Prostate gland (tissue), 2 donors: ENCODE measurements at regions not wholly inside any gene's neighbourhood (a gene's known extent, or its start where the extent isn't known, plus 50 kb on each side); places are given as distances from the start of the nearest gene placed in this dataset.
"Not testable (repeated sequence)": the region's sequence is repeated elsewhere in the genome, so short reads cannot be mapped to it uniquely, and the experiment has no call there.

Experiments used
- DNase-seq: peaks from one replicate; pipeline ENCODE4 v3.0.0-alpha.2; 2019; ENCODE audit warnings: low spot score
- H3K27ac ChIP-seq, 2 donors: fragments of 200-600 bp; sonication (generic); 2 replicates each; pipeline ENCODE4 v1.5.1; 2017 to 2019
- H3K27me3 ChIP-seq: fragments of 200-600 bp; sonication (generic); replicated peaks from 2 replicates; pipeline ENCODE4 v1.5.1; 2019; ENCODE audit not compliant: insufficient read depth
- H3K36me3 ChIP-seq, 2 donors: fragments of 200-600 bp; sonication (generic); 1 replicate in 1 of 2; 2 replicates in 1 of 2; pipeline versions ENCODE4 v1.5.1 to v1.8.1; 2017 to 2019
- H3K4me1 ChIP-seq: fragments of 200-600 bp; sonication (generic); replicated peaks from 2 replicates; pipeline ENCODE4 v1.5.1; 2019
- H3K4me3 ChIP-seq, 2 donors: fragments of 200-600 bp; sonication (generic); 2 replicates each; pipeline ENCODE4 v1.5.1; 2017 to 2019
- H3K9me3 ChIP-seq: fragments of 200-600 bp; sonication (generic); 2 replicates; pipeline ENCODE4 v1.5.1; 2017
- CTCF ChIP-seq, 4 experiments: fragments of 200-600 bp in 2 of 4; fragments of 450-650 bp in 2 of 4; sonication (generic) in 2 of 4; IDR thresholded peaks; 1 replicate in 3 of 4; 2 replicates in 1 of 4; pipeline ENCODE4 v1.5.1; 2016 to 2019; ENCODE audit warnings: antibody characterized with exemption in 4 of 4, mild to moderate bottlenecking in 2 of 4, moderate library complexity in 2 of 4
- POLR2A ChIP-seq: fragments of 450-650 bp; IDR thresholded peaks from one replicate; pipeline ENCODE4 v1.6.1; 2016; ENCODE audit warnings: antibody characterized with exemption, mild to moderate bottlenecking
- POLR2AphosphoS5 ChIP-seq: sonication (generic); formaldehyde crosslinking; IDR thresholded peaks from one replicate; pipeline ENCODE4 v1.6.1; 2017; ENCODE audit warnings: antibody characterized with exemption
- WGBS: methylation state at CpG from one replicate; pipeline ENCODE4 v1.1.5; 2018; 5-methylcytosine and 5-hydroxymethylcytosine counted together
- intact Hi-C: fragments of 100-400 bp; cut with DNase I; formaldehyde crosslinking; loops from one replicate; pipeline ENCODE4 v1.14.2; 2022

GRCh38 chr17:63042256-63042812, 76.3 kb downstream of the TANC2 start:
- intact Hi-C loops: no loop called here
- H3K27me3 ChIP-seq: no peaks in the 10 kb centered on the region
- no peaks in the 10 kb centered on the region for H3K9me3 ChIP-seq
- H3K27ac ChIP-seq: no peak overlapping the region
- no peak for DNase-seq
- TF ChIP-seq POLR2A (no peak), POLR2AphosphoS5 (no peak), CTCF (IDR thresholded peaks at IDR 0.05) (no peak)
- no peaks in the 10 kb centered on the region for H3K36me3 ChIP-seq
- no peak overlapping the region for H3K4me3 ChIP-seq
- WGBS: 26% methylated on average over 2 of the region's 2 CpGs
- no peaks in the 10 kb centered on the region for H3K4me1 ChIP-seq

- H3K4me3 ChIP-seq, H3K27ac ChIP-seq, H3K36me3 ChIP-seq, intact Hi-C loops, H3K27me3 ChIP-seq, H3K4me1 ChIP-seq, DNase-seq, H3K9me3 ChIP-seq: not testable (repeated sequence)
- 93% methylated on average over 2 of the region's 2 CpGs for WGBS
Measured at GRCh38 chr17:63057560-63057959, 91.5 kb downstream of the TANC2 start.

GRCh38 chr17:63066158-63066813, 100.3 kb downstream of the TANC2 start:
- no peak for DNase-seq
- Histone ChIP-seq H3K4me3 (no peak overlapping the region), H3K27ac (no peak overlapping the region), H3K27me3 (no peaks in the 10 kb centered on the region), H3K36me3 (no peaks in the 10 kb centered on the region), H3K4me1 (no peaks in the 10 kb centered on the region), H3K9me3 (no peaks in the 10 kb centered on the region)
- 87% methylated on average over 4 of the region's 4 CpGs for WGBS
- intact Hi-C loops: no loop called here
- TF ChIP-seq CTCF (IDR thresholded peaks at IDR 0.05) (no peak), POLR2AphosphoS5 (no peak), POLR2A (no peak)

- Histone ChIP-seq H3K27me3 (no peaks in the 10 kb centered on the region), H3K27ac (no peak overlapping the region), H3K4me1 (no peaks in the 10 kb centered on the region), H3K9me3 (no peaks in the 10 kb centered on the region), H3K4me3 (no peak overlapping the region), H3K36me3 (no peaks in the 10 kb centered on the region)
- intact Hi-C loops: no loop called here
- WGBS: 92% methylated on average over 1 of the region's 1 CpG
- no peak for TF ChIP-seq CTCF (IDR thresholded peaks at IDR 0.05)
- no peak for TF ChIP-seq POLR2AphosphoS5
- no peak for TF ChIP-seq POLR2A
- DNase-seq: no peak
Measured at GRCh38 chr17:63069245-63069644, 103.2 kb downstream of the TANC2 start.

- H3K27ac ChIP-seq: no peak overlapping the region
- H3K9me3 ChIP-seq: no peaks in the 10 kb centered on the region
- H3K4me3 ChIP-seq: no peak overlapping the region
- no peaks in the 10 kb centered on the region for H3K36me3 ChIP-seq
- intact Hi-C loops: no loop called here
- TF ChIP-seq POLR2AphosphoS5 (no peak), CTCF (IDR thresholded peaks at IDR 0.05) (no peak), POLR2A (no peak)
- DNase-seq: no peak
- H3K4me1 ChIP-seq: no peaks in the 10 kb centered on the region
- H3K27me3 ChIP-seq: no peaks in the 10 kb centered on the region
- 97% methylated on average over 1 of the region's 1 CpG for WGBS
Measured at GRCh38 chr17:63070031-63070430, 104.0 kb downstream of the TANC2 start.
